ENCODE measurements at regions not wholly inside any gene's neighbourhood (a gene's known extent, or its start where the extent isn't known, plus 50 kb on each side); places are given as distances from the start of the nearest gene placed in this dataset.
A peak's percentile ranks its signal among the peaks of the same experiment; 100 is the strongest.
"Not testable (repeated sequence)": the region's sequence is repeated elsewhere in the genome, so short reads cannot be mapped to it uniquely, and the experiment has no call there.

- no peak for DNase-seq
Observed at GRCh38 chr7:115177823-115178222, 255.9 kb downstream of the MDFIC start.

- no peak for DNase-seq
Observed at GRCh38 chr7:115177103-115177502, 255.2 kb downstream of the MDFIC start.

GRCh38 chr7:115172397-115172796 lies 250.5 kb downstream of the MDFIC start:
- not testable (repeated sequence) for DNase-seq

- no peak for DNase-seq
Observed at GRCh38 chr7:115153769-115154477, 232.0 kb downstream of the MDFIC start.

GRCh38 chr7:115153176-115153575 lies 231.3 kb downstream of the MDFIC start:
- peak; percentile 51 for DNase-seq

- no peak for DNase-seq
Observed at GRCh38 chr7:115146148-115146547, 224.3 kb downstream of the MDFIC start.

- DNase-seq, result no peak
Observed at GRCh38 chr7:115145512-115145911, 223.6 kb downstream of the MDFIC start.

GRCh38 chr7:115137816-115138215 lies 215.9 kb downstream of the MDFIC start:
- no peak for DNase-seq

GRCh38 chr7:115136796-115137443 lies 215.0 kb downstream of the MDFIC start:
- DNase-seq, result no peak

GRCh38 chr7:115135769-115136410 lies 214.0 kb downstream of the MDFIC start:
- no peak for DNase-seq

- DNase-seq, result no peak
Observed at GRCh38 chr7:115135146-115135545, 213.3 kb downstream of the MDFIC start.

GRCh38 chr7:115133248-115133647 lies 211.4 kb downstream of the MDFIC start:
- no peak for DNase-seq

- no peak for DNase-seq
Observed at GRCh38 chr7:115132096-115132495, 210.2 kb downstream of the MDFIC start.

- DNase-seq, result no peak
Observed at GRCh38 chr7:115128154-115128553, 206.3 kb downstream of the MDFIC start.

GRCh38 chr7:115127399-115128021 lies 205.6 kb downstream of the MDFIC start:
- no peak for DNase-seq

- DNase-seq, result no peak
Observed at GRCh38 chr7:115125750-115126149, 203.9 kb downstream of the MDFIC start.

- no peak for DNase-seq
Observed at GRCh38 chr7:115125312-115125711, 203.4 kb downstream of the MDFIC start.

GRCh38 chr7:115124409-115124939 lies 202.6 kb downstream of the MDFIC start:
- no peak for DNase-seq

- no peak for DNase-seq
Observed at GRCh38 chr7:115123441-115123840, 201.5 kb downstream of the MDFIC start.

GRCh38 chr7:115122388-115122787 lies 200.5 kb downstream of the MDFIC start:
- no peak for DNase-seq

- DNase-seq, result no peak
Observed at GRCh38 chr7:115117748-115118147, 195.9 kb downstream of the MDFIC start.

GRCh38 chr7:115116773-115117715 lies 195.2 kb downstream of the MDFIC start:
- no peak for DNase-seq
